ENCODE measurements at regions not wholly inside any gene's neighbourhood (a gene's known extent, or its start where the extent isn't known, plus 50 kb on each side); places are given as distances from the start of the nearest gene placed in this dataset.

DNA sequence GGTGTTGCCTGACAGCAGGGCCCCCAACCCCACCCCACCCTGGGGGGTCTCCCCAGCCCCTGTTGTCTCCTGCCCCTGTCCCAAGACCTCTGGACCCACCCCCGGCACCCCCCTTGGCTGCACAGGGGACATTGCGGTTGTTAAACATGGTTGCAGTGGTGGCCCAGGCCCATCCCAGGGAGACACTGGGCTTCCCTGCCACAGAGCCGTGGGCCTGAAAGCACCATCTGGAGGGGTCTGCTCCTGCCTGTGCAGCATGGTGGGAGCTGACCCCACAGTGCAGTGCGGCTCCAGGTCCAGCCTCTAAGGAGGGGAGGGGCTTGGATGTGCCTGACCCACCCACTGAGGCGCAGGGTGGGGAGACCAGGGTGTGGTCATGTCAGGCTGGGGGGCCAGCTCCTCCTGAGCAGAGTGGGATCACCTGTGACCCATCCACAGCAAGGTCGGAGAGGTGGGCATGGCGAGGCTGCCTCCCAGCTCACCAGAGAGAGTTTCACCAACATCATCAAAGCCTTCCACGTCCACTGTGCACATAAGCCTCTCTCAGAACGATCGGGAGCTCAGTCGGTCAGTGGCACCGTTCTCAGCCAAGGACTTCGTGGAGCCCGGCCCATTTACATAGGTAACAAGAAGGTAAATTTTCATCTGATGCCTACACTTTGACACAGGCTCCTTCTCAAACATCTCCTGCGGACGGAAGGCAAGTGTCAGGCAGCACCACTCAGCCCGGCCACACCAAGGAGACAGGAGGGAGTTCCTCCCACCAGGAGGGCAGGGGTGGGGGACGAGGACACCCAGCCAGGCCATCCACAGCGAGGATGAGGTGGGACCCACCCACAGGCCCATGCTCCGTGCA, 201.1 kb downstream of the BRD1 start:
- H3K4me3 ChIP-seq (ENCODE audit: low read depth, low read length), result no peak overlapping the region
- TF ChIP-seq, protein P1, sequence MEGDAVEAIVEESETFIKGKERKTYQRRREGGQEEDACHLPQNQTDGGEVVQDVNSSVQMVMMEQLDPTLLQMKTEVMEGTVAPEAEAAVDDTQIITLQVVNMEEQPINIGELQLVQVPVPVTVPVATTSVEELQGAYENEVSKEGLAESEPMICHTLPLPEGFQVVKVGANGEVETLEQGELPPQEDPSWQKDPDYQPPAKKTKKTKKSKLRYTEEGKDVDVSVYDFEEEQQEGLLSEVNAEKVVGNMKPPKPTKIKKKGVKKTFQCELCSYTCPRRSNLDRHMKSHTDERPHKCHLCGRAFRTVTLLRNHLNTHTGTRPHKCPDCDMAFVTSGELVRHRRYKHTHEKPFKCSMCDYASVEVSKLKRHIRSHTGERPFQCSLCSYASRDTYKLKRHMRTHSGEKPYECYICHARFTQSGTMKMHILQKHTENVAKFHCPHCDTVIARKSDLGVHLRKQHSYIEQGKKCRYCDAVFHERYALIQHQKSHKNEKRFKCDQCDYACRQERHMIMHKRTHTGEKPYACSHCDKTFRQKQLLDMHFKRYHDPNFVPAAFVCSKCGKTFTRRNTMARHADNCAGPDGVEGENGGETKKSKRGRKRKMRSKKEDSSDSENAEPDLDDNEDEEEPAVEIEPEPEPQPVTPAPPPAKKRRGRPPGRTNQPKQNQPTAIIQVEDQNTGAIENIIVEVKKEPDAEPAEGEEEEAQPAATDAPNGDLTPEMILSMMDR (conservative IDR thresholded peaks at IDR 0.05; ENCODE audit: low read depth, low read length), result no peak
- no peak for DNase-seq (ENCODE audit: low read depth)

DNA sequence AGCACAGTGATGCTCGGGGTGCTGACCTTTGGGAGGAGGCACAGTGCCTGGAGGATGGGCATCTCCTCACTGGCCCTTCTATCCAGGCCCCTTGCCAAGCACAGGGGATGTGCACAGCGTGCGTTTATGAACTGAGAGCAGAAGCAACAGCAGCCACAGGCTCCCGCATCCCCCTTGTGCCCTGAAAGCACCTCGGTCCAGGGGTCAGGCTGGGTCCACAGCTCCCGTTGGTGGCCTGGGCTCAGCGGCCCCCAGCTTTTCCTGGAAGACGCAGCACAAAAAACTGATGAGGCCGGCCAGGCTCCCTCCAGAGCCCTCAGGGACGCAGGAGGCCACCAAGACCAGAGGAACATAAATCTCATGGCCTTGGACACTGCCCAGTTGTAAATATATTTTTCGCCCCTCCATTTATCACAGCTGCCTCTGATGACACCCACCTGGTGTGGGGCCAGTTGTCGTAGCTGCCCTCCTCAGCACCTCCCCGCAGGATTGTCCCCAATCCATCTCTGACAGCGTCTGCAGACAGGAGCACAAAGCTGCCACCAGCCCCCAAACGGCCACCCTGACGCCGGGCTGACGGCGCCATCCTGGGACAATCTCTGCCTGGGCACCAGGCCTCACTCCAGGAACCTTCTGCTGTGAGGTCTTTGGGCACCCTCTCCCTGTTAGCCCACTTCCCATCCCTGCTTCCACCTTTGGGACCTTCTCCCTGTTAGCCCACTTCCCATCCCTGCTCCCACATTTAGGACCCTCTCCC, 203.1 kb downstream of the BRD1 start:
- TF ChIP-seq, protein P1 (conservative IDR thresholded peaks at IDR 0.05; ENCODE audit: low read depth, low read length), result no peak
- no peak overlapping the region for H3K4me3 ChIP-seq (ENCODE audit: low read depth, low read length)
- no peak for DNase-seq (ENCODE audit: low read depth)

DNA sequence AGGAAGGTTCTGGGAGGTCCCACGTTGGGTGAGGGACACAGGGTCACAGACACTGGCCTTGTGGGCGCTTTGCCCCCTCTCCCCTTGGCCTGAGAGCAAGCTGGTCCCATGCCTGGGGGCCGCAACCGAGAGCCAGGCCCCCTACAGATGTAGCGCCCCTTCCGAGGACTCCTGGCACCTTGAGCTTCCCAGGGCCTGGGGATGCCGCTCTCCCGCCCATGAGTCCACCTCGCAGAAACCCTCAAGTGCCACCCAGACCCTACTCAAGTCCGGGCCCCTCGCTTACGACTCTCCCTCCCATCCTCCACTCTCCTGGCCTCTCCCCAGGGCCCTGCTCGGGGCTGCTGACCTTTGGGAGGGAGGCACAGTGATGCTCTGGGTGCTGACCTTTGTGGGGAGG, 204.0 kb downstream of the BRD1 start:
- DNase-seq (ENCODE audit: low read depth), result no peak
- H3K4me3 ChIP-seq (ENCODE audit: low read depth, low read length), result no peak overlapping the region
- TF ChIP-seq, protein P1 (conservative IDR thresholded peaks at IDR 0.05; ENCODE audit: low read depth, low read length), result no peak

DNA sequence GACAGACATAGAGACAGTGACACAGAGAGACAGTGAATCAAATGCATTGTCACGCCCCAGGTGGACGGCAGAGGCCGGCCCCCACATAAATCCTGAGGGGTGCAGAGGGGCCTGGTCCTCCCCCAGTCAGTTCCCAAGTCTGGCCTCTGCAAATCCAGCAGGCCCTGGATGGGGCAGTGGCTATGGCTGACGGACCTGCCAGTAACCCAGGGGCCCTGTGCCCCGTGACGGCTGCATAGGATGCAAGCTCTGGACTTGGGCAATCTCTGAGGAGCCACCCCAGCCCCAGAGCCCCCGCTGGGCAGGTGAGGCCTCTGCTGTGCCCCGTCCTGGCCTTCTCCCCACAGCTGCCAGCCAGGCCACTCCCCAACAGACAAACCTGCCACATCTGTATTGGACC, 204.5 kb downstream of the BRD1 start:
- H3K4me3 ChIP-seq (ENCODE audit: low read depth, low read length), result no peak overlapping the region
- DNase-seq (ENCODE audit: low read depth), result no peak
- TF ChIP-seq, protein P1 (conservative IDR thresholded peaks at IDR 0.05; ENCODE audit: low read depth, low read length), result no peak

DNA sequence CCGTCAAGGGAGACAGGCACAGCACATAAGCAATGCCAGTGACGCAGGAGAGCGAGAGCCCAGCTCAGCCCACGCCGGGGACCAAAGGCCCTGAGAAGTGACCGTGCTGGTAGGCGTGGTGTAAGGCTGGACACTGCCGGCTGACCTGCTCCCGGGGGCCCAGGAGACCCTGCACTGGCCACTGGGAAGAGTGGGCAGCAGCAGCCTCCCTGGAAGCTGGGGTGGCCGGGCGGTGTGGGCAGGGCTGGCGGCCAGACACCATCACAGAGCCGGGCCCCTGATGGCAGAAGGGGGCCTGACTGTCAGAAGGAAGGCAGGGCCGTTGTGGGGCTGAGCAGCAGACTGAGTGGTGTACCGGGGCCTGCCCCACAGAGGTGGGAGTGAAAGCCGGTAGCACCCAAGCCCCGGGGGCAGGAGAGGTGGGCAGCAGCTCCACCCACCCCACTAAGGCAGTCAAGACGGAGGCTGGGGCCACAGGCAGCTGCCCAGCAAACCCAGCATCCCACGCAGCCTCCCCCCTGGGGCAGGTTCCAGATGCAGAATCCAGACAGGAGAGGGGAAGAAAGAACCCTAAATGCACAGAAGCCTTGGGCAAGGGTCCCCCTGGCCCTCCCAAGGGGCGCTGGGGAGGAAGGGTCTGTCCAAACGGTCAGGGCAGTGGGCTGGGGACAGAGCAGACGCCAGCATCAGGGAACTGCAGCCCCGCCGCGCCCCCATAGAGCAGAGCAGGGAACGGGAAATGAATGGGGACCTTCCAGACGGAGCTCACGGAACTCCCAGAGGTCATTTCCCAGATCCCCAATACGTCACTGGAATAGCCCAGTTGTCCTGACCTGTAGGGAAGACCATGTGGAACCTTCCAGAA, 205.2 kb downstream of the BRD1 start:
- no peak overlapping the region for H3K4me3 ChIP-seq (ENCODE audit: low read depth, low read length)
- TF ChIP-seq, protein P1 (conservative IDR thresholded peaks at IDR 0.05; ENCODE audit: low read depth, low read length), result no peak

DNA sequence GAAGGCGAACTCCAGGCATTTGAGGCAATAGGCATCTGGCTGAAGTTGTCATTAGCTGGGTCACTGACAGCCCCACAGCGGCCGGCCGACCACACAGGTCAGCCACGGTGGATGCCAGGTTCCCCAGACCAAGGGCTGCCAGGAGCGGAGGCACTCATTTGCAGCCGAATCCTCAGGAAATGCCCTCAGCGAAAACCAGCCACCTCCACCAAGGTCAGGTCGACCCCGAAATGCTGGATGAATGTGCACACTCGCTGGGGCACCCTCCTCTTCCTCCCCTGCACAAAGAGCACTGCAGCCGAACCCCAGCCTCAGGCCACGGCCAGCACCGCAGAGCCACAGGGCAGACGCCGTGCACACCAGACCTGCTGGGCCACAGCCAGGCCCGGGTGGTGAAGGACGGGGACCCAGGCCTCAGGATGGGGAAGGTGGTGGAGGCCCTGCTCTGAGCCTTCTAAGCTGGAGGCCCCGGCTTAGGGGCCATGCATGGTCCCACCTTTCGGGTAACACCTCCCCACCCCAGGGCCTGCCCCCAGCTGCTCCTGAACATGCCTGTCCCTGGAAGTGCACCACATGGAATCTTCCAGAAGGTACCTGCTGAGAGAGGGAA, 206.0 kb downstream of the BRD1 start:
- no peak overlapping the region for H3K4me3 ChIP-seq (ENCODE audit: low read depth, low read length)
- TF ChIP-seq, protein P1 (conservative IDR thresholded peaks at IDR 0.05; ENCODE audit: low read depth, low read length), result no peak

More for the DNA sequence above, 205.2 kb downstream of the BRD1 start:
- no peak for DNase-seq (ENCODE audit: low read depth)

More for the DNA sequence above, 206.0 kb downstream of the BRD1 start:
- DNase-seq (ENCODE audit: low read depth), result no peak
